GM21528 (cell line): ENCODE measurements at regions not wholly inside any gene's neighbourhood (a gene's known extent, or its start where the extent isn't known, plus 50 kb on each side); places are given as distances from the start of the nearest gene placed in this dataset.

Experiments used
- ATAC-seq: cut with Tn5 transposase; IDR thresholded peaks from one replicate; pipeline ENCODE4 v1.9.1; 2021; ENCODE audit warnings: mild to moderate bottlenecking, moderate library complexity; ENCODE audit not compliant: unreplicated experiment, low FRiP score

DNA sequence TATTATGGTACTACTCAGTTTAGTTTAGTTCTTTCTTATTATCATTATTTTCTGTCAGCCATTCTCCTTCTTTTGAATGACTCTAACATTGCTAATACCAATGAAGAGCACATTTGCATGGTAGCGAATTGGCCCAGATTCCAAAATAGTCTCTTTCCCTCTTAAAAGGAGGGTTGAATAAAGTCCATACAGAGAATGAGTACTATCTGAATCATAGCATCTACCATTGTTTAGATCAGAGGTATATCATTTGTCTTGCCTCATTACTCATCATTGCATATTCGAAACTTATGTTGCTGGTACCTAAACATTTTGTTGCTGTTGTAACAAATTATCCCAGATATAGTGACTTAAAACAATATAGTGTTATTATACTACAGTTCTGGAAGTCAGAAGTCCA lies 1235.3 kb upstream of the ATXN8OS start:
- no peak for ATAC-seq

DNA sequence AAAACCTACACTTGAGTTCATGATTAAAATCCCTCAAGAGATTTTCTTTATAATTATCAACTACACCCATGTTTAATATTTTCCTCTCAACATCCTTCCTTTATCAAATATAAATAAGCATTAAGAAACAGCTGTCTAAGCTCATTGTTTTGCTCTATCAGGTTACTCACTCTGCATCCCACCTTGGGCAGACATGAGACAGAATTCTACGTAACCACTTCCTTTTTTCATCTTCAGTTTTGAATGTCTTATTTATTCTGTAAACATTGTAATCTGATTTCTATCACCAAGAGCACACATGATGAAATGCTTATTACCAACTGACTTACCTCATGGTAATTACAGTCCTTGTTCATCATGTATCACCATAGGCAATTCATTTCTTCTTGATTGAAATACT lies 1256.6 kb upstream of the ATXN8OS start:
- ATAC-seq: no peak

DNA sequence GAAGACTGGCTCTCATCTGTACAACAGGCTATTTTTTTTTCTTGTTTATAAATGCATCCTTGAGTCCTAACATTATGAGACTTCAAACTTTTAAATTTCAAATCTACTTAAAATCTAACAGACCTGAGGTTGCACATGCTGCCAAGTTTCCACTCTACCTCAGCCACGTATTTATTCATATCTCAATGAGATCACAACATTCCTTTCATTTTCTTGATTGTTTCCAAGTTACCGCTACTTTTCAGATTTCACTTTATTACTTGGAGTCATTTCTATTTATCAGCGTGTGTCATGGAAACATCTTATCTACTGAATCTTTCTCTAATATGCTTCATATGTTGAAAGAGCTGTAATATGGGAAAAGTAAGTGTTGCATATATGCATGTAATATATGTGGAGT lies 1257.5 kb upstream of the ATXN8OS start:
- no peak for ATAC-seq

DNA sequence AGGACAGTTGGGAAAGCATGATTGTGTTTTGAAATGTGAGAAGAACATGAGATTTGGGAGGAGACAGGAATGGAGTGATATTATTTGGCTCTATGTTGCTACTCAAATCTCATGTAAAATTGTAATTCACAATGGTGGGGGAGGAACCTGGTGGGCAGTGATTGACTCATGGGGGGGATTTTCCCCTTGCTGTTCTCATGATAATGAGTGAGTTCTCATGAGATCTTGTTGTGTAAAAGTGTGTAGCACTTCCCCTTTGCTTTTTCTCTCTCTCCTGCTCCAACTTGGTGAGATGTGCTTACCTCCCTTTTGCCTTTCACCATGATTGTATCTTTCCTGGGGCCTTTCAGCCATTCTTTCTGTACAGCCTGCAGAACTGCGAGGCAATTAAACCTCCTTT lies 1261.0 kb upstream of the ATXN8OS start:
- no peak for ATAC-seq

DNA sequence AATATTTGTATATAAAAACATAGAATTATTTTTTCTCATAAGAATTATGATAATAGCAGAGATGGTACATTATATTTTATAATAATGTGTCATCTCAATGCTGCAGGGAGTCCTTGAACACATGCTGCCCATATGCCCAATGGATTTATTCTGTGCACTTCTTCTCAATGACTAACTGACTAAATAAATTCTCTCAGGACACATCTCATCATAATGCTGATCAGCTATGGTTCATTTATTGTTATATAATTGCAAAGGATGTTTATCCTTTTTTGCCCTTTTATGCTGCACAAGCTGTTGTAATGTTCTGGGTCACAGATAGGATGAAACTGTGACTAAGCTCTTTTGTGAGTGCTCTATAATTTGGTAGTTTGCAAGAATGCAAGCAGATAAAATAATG lies 1273.3 kb upstream of the ATXN8OS start:
- no peak for ATAC-seq

DNA sequence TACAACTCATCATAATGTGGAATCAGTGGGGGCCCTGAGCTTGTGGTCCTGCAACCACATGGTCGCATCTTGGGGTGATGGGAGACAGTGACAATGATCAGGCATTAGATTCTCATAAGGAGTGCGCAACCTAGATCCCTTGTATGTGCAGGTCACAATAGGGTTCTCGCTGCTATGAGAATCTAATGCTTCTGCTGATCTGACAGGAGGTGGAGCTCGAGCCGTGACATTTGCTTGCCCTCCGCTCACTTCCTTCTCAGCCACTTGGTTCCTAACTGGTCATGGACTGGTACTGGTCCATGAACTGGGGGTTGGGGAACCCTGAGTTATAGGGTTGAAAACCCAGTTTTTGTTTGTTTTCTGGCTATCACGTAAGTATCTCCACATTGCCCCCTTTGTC lies 1290.9 kb upstream of the ATXN8OS start:
- ATAC-seq: no peak

DNA sequence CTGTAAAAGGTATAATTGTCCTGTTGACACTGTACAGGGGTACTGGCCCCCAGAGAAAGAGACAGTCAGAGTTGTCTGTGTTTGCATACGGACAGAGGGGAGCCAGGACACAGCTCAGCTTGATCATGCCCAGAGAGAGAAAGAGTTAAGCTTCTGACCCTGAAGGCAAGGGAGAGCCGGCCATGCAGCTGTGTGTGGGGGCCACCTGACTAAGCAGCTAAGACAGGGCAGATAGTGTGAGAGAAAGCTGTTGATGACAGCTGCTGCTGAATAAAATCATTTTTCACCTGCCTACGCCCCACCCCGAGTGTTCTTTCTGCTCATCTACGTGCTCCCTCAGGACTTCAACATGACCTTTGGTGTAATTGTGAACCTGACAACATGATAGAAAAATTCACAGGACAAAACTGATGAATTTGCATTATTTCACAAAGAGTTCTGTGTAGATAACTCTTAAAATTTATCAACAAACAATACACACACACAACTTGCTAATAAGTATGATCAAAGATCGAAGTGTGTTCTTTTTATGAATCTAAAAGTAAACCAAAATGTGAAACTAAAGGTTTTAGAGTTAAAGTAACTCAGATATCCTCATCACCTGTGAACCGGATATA lies 1294.3 kb upstream of the ATXN8OS start:
- no peak for ATAC-seq

DNA sequence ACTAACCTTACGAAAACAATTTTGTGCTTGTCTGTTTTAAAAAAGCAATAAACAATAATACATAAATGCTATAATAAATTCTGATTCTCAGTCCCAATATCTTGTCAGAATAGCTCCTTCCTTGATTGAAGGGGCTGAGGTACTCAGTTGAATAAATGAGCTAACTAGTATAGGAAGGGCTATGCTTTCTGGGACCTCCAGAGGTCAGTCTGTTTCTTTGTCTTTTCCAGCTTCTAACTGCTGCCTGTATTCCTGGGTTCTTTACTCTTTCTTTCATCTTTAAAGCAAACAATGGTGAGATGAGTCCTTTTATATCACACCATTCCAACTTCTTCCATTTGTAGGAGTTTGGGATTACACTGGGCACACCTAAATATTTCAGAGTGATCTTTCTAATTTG lies 1297.0 kb upstream of the ATXN8OS start:
- ATAC-seq: no peak

DNA sequence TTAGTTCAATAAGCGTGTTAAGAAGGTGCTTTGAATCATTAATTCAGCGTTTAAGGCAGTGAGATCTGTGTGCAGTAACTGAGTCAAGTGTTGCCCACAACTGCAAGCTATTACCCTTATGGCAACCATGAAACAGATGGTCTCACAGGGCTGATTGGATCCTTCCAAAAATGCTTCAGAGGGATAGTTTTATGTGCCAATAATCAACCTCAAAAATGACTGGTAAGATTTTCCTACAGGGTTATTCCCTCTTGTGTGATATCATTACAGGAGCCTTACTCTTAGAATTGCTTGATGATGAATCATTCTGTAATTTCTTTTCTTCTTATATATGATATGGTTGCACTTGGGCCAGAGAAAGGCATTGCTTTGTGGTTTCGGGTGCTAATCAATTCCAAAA lies 1299.2 kb upstream of the ATXN8OS start:
- no peak for ATAC-seq

DNA sequence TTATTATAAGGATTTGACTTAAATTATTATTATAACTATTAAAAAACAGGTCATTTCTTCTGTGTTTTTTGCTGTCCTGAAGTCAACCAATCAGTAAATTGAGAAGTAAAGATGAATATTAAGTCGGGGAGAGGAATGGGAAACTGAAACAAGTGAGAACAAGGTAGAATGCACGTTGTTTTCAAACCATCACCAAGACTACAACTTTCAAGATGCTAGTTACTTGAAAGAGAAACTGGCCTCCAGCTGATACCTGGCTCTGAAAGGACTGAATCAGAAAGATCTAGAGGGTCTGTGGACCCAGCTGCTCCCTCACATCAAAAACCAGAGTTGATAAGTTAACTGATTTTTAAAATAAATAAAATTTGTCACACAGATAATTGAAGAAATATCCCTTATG lies 1301.5 kb upstream of the ATXN8OS start:
- no peak for ATAC-seq

DNA sequence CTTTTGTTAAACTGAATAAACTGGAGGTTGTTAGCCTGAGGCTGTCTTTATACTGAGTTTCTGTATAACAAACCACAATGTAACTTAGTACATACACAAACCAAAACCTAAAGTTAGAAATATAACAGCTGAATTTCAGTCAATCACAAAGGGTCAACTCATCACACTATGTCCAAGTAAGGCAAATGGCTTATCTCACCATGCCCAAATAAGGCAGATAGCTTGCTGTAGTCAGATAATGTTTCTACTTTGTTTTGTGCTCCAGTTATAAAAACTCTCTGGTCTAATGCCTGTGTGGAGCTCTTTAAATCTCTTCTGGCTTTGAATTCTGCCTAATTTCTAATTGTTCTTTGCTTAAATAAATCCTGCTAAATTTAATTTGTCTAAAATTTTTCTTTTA lies 1323.4 kb upstream of the ATXN8OS start:
- no peak for ATAC-seq

DNA sequence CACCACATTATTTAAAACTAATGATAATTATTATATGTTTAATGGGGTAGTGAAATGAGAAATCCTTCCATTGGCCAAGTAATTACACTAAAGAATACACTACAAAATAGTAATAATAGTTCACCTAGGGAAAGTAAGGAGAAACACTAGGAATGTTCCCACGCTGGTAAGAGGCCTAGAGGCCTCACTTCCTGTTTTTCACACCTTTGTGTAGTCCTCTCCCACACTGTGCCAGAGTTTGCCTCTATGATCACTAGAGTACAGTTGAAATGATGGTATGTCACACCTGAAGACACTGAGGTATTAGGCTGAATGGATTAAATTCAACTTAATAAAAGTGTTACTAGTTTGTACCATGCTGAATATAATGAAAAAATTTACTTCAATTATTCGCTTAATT lies 1348.0 kb upstream of the ATXN8OS start:
- no peak for ATAC-seq

DNA sequence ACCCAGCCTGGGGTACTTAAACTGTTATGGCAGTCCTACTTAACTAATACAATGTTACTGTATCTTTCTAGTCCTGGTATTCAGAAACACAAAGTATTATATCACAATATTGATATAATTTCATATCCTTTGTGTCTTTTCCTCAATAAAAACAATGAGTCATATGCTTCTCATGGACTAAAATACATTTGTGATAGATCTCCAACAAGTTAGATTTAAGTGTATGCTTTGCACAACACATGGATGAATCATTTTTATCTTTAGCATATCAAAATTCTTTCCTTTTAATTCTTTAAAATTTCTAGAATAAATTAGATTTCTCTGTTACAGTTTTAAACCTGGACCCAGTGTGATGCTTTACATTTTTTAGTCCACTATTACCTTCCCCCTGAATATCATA lies 1357.8 kb upstream of the ATXN8OS start:
- no peak for ATAC-seq

DNA sequence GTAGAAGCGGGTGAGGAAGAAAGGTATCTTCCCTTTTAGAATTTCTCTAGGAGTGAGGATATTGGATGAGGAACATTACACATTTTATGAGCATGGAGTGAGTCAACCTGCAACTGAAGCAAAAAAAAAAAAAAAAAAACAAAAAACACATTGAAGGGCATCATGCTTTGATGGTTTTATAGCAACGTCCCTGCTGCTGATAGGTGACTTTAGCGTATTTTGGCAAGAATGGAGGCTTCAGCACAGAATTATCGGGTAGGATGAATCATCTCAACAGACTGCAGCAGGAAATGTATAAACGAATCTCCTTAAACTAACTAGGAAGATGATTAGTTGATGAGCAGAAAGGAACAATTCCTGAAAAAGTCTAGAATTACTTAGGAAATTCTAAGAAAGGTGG lies 1359.6 kb upstream of the ATXN8OS start:
- no peak for ATAC-seq

DNA sequence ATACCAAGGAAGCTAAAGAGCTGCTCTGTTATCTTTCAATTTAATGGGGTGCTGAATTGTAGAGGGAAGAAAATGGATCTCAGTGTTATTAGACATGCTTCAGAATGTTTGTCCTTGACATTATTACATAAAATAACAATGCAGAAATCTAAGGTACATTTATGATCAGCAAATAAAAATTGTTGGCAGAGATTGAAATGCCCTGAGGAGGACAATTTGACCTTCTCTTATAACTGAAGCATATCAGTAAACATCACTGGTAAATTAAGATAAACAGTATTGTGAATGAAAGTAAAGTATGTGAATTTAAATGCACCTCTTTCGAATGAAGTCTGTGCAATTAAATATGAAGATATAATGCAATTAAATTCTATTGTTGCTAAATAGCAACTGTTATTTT lies 1362.1 kb upstream of the ATXN8OS start:
- no peak for ATAC-seq

DNA sequence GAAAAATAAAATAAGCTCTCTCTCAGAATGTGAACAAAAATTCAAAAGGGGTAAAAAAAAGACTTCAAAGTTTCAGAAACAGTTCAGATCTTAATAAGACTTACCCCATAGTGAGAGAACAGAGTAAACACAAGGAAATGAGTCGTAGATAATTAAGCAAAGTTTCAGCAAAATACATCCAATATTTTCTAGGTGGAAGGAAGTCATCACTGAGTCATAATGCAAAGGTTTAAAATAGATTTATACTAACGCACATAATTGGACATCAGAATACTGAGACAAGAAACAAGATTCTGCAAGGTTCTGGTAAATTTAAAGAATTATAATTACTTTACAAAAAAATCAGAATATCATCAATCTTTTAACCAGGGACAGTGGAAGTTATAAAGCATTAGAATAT lies 1370.7 kb upstream of the ATXN8OS start:
- no peak for ATAC-seq

DNA sequence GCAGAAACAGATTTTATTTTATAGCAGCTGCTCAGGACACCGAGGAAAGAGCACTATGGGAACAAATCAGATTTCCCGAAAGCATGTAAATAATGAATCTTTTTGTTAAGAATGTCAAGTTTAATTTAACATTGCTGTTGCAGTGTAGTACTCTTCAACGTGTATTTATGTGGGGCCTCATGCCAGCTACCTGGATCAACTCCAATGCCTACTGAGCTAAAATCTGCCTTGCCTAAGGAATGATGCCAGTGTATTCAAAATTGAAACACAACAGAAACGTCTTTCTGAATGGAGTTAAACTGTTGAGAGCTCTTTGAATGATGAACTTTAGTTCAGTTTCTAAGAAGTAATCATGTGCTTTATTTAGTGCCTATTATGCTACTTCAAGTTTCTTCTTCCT lies 1379.8 kb upstream of the ATXN8OS start:
- ATAC-seq: no peak

DNA sequence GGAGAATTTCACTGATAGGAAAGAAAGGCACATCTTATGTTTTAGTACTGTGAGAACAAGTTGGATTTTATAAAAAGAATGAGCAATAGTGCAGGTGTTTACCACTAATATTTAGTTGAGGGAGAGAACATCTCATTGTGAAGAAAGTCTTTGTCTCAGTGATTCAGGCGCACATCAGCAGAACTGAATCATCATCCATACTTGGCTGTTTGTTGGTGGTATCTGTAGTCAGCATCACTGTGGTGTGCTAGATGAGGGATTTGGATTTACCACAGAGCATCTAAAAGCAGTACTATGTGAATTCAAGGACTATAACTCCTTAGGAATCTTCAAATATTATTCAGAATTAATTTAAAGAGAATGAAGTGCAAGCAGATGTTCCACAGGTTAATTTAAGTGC lies 1380.5 kb upstream of the ATXN8OS start:
- no peak for ATAC-seq

DNA sequence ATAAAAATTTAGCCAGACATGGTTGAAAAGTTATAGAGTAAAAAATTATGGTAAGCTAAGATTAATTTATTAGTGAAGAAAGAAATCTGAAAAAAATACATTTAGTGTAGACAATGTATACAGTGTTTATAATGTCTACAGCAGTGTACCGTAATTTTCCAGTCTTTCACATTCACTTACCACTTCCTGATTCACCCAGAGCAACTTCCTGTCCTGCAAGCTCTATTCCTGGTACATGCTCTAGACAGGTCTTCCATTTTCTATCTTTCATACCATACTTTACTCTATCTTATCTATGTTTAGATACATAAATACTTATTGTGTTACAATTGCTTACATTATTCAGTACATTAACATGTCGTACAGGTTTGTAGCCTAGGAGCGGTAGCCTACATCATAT lies 1387.8 kb upstream of the ATXN8OS start:
- no peak for ATAC-seq

DNA sequence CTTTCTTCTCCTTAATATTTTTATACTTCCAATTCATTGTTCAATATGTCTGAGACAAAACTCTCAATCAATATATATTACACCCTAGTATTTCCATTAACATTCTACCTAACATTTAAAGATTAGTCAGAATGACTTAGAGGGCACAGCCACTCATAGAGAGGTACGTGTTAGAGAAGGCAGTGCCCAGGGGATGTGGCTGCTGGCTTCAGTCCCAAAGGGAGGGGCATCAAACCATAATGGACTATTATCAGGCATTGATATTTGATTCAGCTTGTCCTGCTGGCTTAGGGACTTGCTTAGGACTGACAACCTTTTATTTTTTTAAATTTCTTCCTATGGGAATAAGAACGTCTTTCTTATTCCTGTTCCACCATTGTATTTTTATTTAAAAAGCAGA lies 1392.0 kb upstream of the ATXN8OS start:
- ATAC-seq: no peak

DNA sequence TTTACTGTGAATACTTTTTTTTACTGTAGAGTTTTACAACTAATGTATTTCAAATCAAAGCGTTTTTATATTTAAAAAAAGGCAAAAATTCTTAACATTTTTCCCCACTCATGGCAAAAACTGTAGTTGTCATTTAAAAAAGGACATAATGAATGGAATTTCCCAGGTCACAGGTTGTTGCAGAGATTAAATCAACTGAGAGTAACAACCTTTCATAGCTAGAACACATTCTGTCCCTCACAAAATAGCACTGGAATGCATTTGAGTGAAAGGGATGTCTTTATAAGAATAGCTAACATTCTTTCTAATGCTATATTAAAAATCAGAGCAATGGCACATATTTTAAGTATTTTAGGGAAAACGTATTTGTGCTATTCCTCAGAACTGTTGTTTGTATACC lies 1393.3 kb upstream of the ATXN8OS start:
- no peak for ATAC-seq

DNA sequence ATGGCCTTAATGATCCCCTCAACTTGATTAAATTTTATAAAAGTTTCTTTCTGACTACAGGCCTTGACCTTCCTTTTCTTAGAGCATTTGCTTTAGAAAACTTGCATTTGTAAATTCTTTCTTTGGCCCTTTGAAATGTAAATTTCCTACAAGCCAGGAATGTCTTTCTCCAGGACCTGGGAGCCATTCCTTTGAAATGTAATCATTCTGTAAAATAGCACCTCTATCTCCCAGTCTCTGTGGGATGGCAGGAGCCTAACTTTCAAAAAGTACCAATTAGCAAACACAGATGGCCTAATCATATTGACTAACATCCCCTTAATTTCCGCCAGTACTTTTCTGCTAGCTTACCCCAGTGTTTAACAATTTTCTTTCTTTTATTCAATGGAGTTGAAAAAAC lies 1394.2 kb upstream of the ATXN8OS start:
- no peak for ATAC-seq

DNA sequence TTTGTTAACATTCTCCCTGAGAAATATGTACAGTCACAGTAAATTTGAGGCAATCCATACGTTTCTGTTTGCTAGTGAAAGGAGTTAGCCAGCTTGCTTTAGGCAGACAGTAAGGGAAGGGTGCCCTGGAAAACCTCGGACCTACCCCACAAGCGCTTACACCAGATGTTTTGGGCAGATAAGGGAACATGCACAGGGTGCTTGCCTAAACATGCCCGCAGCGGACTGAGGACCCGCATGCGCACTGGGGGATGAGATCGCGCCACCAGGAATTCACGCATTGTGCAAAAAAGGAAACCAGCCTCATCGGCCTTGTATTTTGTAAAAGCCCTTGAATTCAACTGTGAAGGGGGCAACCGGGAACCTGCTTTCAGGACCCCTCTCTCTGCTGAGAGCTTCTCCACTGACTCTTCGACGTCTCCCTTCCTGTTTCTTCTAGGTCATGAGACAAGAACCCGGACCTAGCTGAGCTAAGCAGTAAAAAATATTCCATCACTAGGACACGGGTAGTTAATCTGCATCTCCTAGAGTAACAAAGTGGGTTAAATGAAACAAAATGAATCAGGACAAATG lies 1399.2 kb upstream of the ATXN8OS start:
- no peak for ATAC-seq
